Right lobe of liver (tissue), 4 donors: ENCODE measurements at regions not wholly inside any gene's neighbourhood (a gene's known extent, or its start where the extent isn't known, plus 50 kb on each side); places are given as distances from the start of the nearest gene placed in this dataset.

Experiments used
- CTCF ChIP-seq, 4 donors: fragments of 200-600 bp in 3 of 4; fragments of 450-650 bp in 1 of 4; IDR thresholded peaks; one replicate each; pipeline versions ENCODE4 v1.5.1 to v1.8.0; 2016 to 2022; ENCODE audit warnings: antibody characterized with exemption in 4 of 4, mild to moderate bottlenecking in 2 of 4
- POLR2A ChIP-seq: fragments of 450-650 bp; IDR thresholded peaks from one replicate; pipeline ENCODE4 v1.6.1; 2017; ENCODE audit warnings: antibody characterized with exemption, mild to moderate bottlenecking
- donor health status: DM: no; HTN: no; CAD: no.
- donor health status: DM: no; HTN: no; CAD: no.
- donor health status: DM: no; HTN: yes; CAD: no.

GRCh38 chr3:181459516-181459915 lies 252.2 kb upstream of the SOX2 start:
- TF ChIP-seq POLR2A (no peak), CTCF (IDR thresholded peaks at IDR 0.05) (no peak)
